H4 (cell line): ENCODE measurements at regions not wholly inside any gene's neighbourhood (a gene's known extent, or its start where the extent isn't known, plus 50 kb on each side); places are given as distances from the start of the nearest gene placed in this dataset.
"Not testable (repeated sequence)": the region's sequence is repeated elsewhere in the genome, so short reads cannot be mapped to it uniquely, and the experiment has no call there.

Experiments
- DNase-seq: peaks from one replicate; pipeline ENCODE4 v3.0.0-alpha.2; 2015; ENCODE audit warnings: low spot score

DNA sequence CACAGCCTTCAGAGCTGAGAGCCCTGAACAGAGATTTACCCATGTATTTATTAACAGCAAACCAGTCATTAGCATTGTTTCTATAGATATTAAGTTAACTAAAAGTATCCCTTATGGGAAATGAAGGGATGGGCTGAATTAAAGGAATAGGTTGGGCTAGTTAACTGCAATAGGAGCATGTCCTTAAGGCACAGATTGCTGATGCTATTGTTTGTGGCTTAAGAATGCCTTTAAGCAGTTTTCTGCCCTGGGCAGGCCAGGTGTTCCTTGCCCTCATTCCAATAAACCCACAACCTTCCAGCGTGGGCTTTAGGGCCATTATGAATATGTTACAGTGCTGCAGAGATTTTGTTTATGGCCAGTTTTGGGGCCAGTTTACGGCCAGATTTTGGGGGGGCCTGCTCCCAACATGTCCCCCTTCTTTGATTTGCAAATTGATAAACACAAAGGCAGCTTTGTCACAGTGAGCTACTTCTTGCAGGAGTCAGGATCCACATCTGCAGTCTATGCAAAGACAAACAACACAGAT, 61.2 kb upstream of the FMNL2 start:
- not testable (repeated sequence) for DNase-seq

GRCh38 chr2:152277896-152278295, 57.1 kb upstream of the FMNL2 start:
- DNase-seq, result not testable (repeated sequence)

- no peak for DNase-seq
These were observed 56.4 kb upstream of the FMNL2 start for GRCh38 chr2:152278526-152278925.

DNA sequence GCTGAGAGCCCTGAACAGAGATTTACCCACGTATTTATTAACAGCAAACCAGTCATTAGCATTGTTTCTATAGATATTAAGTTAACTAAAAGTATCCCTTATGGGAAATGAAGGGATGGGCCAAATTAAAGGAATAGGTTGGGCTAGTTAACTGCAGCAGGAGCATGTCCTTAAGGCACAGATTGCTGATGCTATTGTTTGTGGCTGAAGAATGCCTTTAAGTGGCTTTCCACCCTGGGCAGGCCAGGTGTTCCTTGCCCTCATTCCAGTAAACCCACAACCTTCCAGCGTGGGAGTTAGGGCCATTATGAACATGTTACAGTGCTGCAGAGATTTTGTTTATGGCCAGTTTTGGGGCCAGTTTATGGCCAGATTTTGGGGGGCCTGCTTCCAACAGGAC, 55.6 kb upstream of the FMNL2 start:
- not testable (repeated sequence) for DNase-seq

GRCh38 chr2:152280780-152281179, 54.2 kb upstream of the FMNL2 start:
- DNase-seq, result no peak

GRCh38 chr2:152283392-152283791, 51.6 kb upstream of the FMNL2 start:
- no peak for DNase-seq

DNA sequence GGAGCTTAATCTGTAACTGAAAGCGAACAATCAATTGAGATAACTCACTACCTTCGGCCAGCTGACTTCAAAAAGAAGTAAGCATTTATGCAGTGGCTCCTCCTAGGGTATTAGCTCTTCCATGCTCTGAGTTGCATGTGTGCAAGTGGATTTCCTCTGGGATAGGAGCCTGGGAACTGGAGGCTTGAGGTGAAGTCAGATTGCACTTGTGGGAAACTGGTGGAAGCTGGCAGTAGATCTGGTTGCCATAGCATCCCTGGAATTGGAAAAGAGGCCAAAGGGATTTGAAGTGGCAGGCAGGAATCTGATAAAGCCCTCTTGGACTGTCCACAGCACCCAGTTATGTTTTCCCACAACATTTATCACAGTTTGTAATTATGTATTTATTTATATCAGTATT, 50.6 kb upstream of the FMNL2 start:
- peak; percentile 13 for DNase-seq
